DOHH2 (cell line): ENCODE measurements at regions not wholly inside any gene's neighbourhood (a gene's known extent, or its start where the extent isn't known, plus 50 kb on each side); places are given as distances from the start of the nearest gene placed in this dataset.

ENCODE experiments used
- H3F3A ChIP-seq: fragments of 200-600 bp; sonication (generic), shearing (Covaris generic); 2 replicates; pipeline ENCODE4 v1.6.0; 2016; ENCODE audit warnings: antibody characterized with exemption, mild to moderate bottlenecking; ENCODE audit not compliant: control insufficient read depth, insufficient read depth
- H3K27ac ChIP-seq: fragments of 200-600 bp; sonication (generic); 2 replicates; pipeline ENCODE4 v1.5.1; 2014; ENCODE audit warnings: low read depth, mild to moderate bottlenecking, low read length, moderate library complexity
- H3K27me3 ChIP-seq: fragments of 200-600 bp; sonication (generic); 2 replicates; pipeline ENCODE4 v1.6.1; 2014; ENCODE audit warnings: mild to moderate bottlenecking, low read length, mixed read lengths; ENCODE audit not compliant: control insufficient read depth
- H3K36me3 ChIP-seq: fragments of 200-600 bp; sonication (generic); 2 replicates; pipeline ENCODE4 v1.6.1; 2014; ENCODE audit warnings: mild to moderate bottlenecking, low read length, moderate library complexity, mixed read lengths; ENCODE audit not compliant: control insufficient read depth
- H3K4me1 ChIP-seq: fragments of 200-600 bp; sonication (generic); 2 replicates; pipeline ENCODE4 v1.6.1; 2014; ENCODE audit warnings: mild to moderate bottlenecking, low read length, mixed read lengths; ENCODE audit not compliant: control insufficient read depth
- H3K4me2 ChIP-seq: fragments of 200-600 bp; sonication (generic); 2 replicates; pipeline ENCODE4 v1.6.0; 2014; ENCODE audit warnings: mild to moderate bottlenecking, low read length, moderate library complexity
- H3K4me3 ChIP-seq: fragments of 200-600 bp; sonication (generic); 2 replicates; pipeline ENCODE4 v1.5.1; 2014; ENCODE audit warnings: mild to moderate bottlenecking, low read length, mixed read lengths
- H3K79me2 ChIP-seq: fragments of 200-600 bp; sonication (generic); 2 replicates; pipeline ENCODE4 v1.6.1; 2014; ENCODE audit warnings: mild to moderate bottlenecking, low read length, mixed read lengths; ENCODE audit not compliant: control insufficient read depth
- H3K9me2 ChIP-seq: fragments of 200-600 bp; sonication (generic); replicated peaks from 2 replicates; pipeline ENCODE4 v1.6.1; 2014; ENCODE audit warnings: mild to moderate bottlenecking, low read length, mixed read lengths; ENCODE audit not compliant: control insufficient read depth
- H3K9me3 ChIP-seq: fragments of 200-600 bp; sonication (generic); 2 replicates; pipeline ENCODE4 v1.6.1; 2014; ENCODE audit warnings: antibody characterized with exemption, low read length, mixed read lengths; ENCODE audit not compliant: control insufficient read depth, insufficient read depth
- H4K20me1 ChIP-seq: fragments of 200-600 bp; sonication (generic); 2 replicates; pipeline ENCODE4 v1.6.0; 2014; ENCODE audit warnings: low read depth, mild to moderate bottlenecking, antibody characterized with exemption, low read length, moderate library complexity; ENCODE audit not compliant: control insufficient read depth, insufficient read depth
- EZH2phosphoT487 ChIP-seq: fragments of 200-600 bp; sonication (generic); IDR thresholded peaks from 2 replicates; pipeline ENCODE4 v1.6.1; 2017; ENCODE audit warnings: borderline replicate concordance, mild to moderate bottlenecking, antibody characterized with exemption, low read length, moderate library complexity, mixed read lengths
- TF ChIP-seq, protein P1 (sequence below): fragments of 200-600 bp; sonication (generic); IDR thresholded peaks from one replicate; pipeline ENCODE4 v1.5.1; 2014; ENCODE audit warnings: antibody characterized with exemption, mild to moderate bottlenecking, low read depth, low read length; ENCODE audit not compliant: poor library complexity, severe bottlenecking

DNA sequence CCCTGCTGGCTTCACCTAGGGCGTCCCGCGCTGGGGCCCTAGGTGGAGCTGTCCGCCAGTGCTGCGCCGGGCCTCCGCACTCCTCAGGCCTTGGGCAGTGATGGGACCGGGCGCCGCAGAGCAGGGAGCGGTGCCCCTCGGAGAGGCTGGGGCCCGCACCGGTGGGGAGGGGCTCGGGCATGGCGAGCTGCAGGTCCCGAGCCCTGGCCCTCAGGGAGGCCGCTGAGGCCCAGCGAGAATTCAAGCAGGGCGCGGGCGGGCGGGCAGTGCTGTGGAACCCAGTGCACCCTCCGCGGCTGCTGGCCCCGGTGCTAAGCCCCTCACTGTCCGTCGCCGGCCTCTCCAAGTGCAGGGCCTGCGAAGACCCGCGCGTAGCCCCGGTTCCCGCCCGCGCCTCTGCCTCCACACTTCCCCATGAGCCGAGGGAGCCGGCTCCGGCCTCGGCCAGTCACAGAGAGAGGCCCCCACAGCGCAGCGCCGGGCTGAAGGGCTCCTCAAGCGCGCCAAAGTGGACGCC is 565.1 kb upstream of the NDST4 start:
- Histone ChIP-seq H3K79me2 (no peaks in the 10 kb centered on the region), H3K4me2 (no peak overlapping the region), H3K9me2 (no peaks in the 10 kb centered on the region), H3K36me3 (no peaks in the 10 kb centered on the region), H3K9me3 (no peaks in the 10 kb centered on the region; the same call in 1 of the 2 replicates), H3K27me3 (no peaks in the 10 kb centered on the region), H3K4me3 (no peak overlapping the region), H3F3A (no peaks in the 10 kb centered on the region), H4K20me1 (no peaks in the 10 kb centered on the region), H3K4me1 (no peaks in the 10 kb centered on the region), H3K27ac (no peak overlapping the region)
- no peak for TF ChIP-seq EZH2phosphoT487
- TF ChIP-seq, protein P1, sequence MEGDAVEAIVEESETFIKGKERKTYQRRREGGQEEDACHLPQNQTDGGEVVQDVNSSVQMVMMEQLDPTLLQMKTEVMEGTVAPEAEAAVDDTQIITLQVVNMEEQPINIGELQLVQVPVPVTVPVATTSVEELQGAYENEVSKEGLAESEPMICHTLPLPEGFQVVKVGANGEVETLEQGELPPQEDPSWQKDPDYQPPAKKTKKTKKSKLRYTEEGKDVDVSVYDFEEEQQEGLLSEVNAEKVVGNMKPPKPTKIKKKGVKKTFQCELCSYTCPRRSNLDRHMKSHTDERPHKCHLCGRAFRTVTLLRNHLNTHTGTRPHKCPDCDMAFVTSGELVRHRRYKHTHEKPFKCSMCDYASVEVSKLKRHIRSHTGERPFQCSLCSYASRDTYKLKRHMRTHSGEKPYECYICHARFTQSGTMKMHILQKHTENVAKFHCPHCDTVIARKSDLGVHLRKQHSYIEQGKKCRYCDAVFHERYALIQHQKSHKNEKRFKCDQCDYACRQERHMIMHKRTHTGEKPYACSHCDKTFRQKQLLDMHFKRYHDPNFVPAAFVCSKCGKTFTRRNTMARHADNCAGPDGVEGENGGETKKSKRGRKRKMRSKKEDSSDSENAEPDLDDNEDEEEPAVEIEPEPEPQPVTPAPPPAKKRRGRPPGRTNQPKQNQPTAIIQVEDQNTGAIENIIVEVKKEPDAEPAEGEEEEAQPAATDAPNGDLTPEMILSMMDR: no peak

DNA sequence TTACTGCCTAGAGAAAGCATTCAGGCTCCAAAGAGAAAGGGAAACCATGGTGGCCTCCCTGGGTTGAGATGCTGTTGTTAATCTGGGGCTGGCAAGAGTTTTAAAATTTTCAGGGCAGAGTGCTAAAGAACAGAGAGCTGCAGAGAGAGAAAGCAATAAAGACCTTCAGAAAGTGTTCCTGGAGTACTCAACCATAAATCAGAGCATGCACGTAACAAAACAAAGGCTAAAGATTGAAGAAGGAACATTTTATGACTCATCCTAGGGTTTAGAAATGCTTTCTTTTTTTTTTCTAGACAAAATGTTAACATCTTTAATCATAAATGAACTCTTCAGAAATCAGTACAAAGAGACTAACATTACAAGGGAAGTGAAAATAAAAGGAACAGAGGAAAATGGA is 562.3 kb upstream of the NDST4 start:
- H3K27ac ChIP-seq: no peak overlapping the region
- no peaks in the 10 kb centered on the region for H3K9me2 ChIP-seq
- H4K20me1 ChIP-seq: no peaks in the 10 kb centered on the region
- no peaks in the 10 kb centered on the region for H3F3A ChIP-seq
- H3K36me3 ChIP-seq: no peaks in the 10 kb centered on the region
- no peaks in the 10 kb centered on the region; the same call in 1 of the 2 replicates for H3K9me3 ChIP-seq
- H3K27me3 ChIP-seq: no peaks in the 10 kb centered on the region
- TF ChIP-seq EZH2phosphoT487: no peak
- TF ChIP-seq, protein P1: no peak
- H3K4me2 ChIP-seq: no peak overlapping the region
- no peaks in the 10 kb centered on the region for H3K4me1 ChIP-seq
- no peaks in the 10 kb centered on the region for H3K79me2 ChIP-seq
- H3K4me3 ChIP-seq: no peak overlapping the region

DNA sequence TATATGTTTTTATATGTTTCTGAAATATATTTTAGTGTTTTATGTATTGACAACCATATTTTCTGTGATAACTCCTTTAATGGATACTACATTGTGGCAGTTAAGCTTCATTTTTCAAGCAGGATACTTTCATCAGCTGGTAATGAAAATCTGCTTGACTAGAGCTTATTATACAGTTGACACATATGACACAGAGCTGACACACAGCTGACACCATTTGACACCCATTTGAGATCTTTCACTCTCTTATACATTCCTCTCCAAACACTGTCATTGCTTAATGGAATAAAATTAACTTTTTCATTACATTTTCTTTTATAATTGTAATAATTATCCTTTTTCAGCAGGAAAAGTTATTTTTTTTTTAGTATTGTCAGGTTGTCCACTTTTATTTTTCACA is 561.1 kb upstream of the NDST4 start:
- Histone ChIP-seq H3K36me3 (no peaks in the 10 kb centered on the region), H3K27ac (no peak overlapping the region), H3K4me2 (no peak overlapping the region), H3K27me3 (no peaks in the 10 kb centered on the region), H3K9me2 (no peaks in the 10 kb centered on the region), H3K4me3 (no peak overlapping the region), H3K4me1 (no peaks in the 10 kb centered on the region), H3K9me3 (no peaks in the 10 kb centered on the region; the same call in 1 of the 2 replicates), H4K20me1 (no peaks in the 10 kb centered on the region), H3K79me2 (no peaks in the 10 kb centered on the region), H3F3A (no peaks in the 10 kb centered on the region)
- no peak for TF ChIP-seq EZH2phosphoT487
- TF ChIP-seq, protein P1: no peak

DNA sequence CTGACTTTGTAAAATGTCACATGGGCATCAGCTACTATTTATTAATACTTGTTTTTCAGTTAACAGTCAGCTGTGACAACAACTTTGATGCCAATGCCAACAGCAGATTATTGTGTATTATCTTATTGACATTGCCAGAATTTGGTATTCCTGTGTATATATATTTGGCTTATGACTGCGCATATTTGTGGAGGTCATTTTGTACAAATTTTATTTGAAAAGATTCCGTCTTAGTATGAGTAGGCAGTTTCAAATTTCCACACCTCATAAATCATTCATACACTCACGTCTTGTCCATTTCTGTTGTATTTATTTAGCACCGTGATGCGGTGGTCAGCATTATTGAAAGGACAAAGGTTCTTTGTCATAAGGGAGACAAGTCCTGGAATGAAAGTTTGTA is 558.2 kb upstream of the NDST4 start:
- TF ChIP-seq, protein P1: no peak
- TF ChIP-seq EZH2phosphoT487: no peak
- H3K4me1 ChIP-seq: no peaks in the 10 kb centered on the region

More for the DNA sequence above, 558.2 kb upstream of the NDST4 start:
- Histone ChIP-seq H3K9me2 (no peaks in the 10 kb centered on the region), H3K9me3 (no peaks in the 10 kb centered on the region), H3K4me2 (no peak overlapping the region), H3K79me2 (no peaks in the 10 kb centered on the region), H3K36me3 (no peaks in the 10 kb centered on the region), H3K27me3 (no peaks in the 10 kb centered on the region), H3K27ac (no peak overlapping the region), H4K20me1 (no peaks in the 10 kb centered on the region), H3F3A (no peaks in the 10 kb centered on the region), H3K4me3 (no peak overlapping the region)
